Loucy (cell line): ENCODE measurements at regions not wholly inside any gene's neighbourhood (a gene's known extent, or its start where the extent isn't known, plus 50 kb on each side); places are given as distances from the start of the nearest gene placed in this dataset.

Experiments
- EZH2phosphoT487 ChIP-seq: fragments of 200-600 bp; IDR thresholded peaks from 2 replicates; pipeline ENCODE4 v1.6.1; 2018; ENCODE audit warnings: antibody characterized with exemption, mild to moderate bottlenecking, moderate library complexity, borderline replicate concordance
- TF ChIP-seq, protein P1 (sequence below): fragments of 200-600 bp; sonication (generic); conservative IDR thresholded peaks from 2 replicates; pipeline ENCODE4 v1.5.1; 2014; ENCODE audit warnings: mild to moderate bottlenecking, antibody characterized with exemption, low read length

DNA sequence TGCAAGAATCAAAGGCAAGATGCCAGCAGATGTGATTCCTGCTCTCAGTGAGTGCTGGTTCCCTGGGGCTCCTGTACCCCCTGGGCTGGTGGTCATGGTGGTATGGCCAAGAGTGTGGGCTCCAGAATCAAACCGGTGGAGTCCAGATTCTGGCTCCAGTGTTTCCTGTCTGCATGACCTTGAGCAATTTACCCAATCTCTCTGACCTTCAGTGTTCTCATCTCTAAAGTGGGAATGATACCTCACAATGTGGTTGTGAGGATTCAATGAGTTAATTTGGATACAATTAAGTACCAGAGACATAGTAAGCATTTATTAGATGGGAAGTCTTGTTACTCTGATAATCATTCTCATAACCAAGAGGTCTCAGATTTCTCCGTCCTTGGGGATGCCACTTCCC is 218.4 kb upstream of the JARID2 start:
- TF ChIP-seq, protein P1, sequence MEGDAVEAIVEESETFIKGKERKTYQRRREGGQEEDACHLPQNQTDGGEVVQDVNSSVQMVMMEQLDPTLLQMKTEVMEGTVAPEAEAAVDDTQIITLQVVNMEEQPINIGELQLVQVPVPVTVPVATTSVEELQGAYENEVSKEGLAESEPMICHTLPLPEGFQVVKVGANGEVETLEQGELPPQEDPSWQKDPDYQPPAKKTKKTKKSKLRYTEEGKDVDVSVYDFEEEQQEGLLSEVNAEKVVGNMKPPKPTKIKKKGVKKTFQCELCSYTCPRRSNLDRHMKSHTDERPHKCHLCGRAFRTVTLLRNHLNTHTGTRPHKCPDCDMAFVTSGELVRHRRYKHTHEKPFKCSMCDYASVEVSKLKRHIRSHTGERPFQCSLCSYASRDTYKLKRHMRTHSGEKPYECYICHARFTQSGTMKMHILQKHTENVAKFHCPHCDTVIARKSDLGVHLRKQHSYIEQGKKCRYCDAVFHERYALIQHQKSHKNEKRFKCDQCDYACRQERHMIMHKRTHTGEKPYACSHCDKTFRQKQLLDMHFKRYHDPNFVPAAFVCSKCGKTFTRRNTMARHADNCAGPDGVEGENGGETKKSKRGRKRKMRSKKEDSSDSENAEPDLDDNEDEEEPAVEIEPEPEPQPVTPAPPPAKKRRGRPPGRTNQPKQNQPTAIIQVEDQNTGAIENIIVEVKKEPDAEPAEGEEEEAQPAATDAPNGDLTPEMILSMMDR: no peak
- TF ChIP-seq EZH2phosphoT487: no peak
